Activated CD4-positive, alpha-beta T cell treated with anti-CD3 and anti-CD28 coated beads, Interleukin-2, amount 50 U/mL, for 16 hours (primary cell): ENCODE measurements at regions not wholly inside any gene's neighbourhood (a gene's known extent, or its start where the extent isn't known, plus 50 kb on each side); places are given as distances from the start of the nearest gene placed in this dataset.
"Not testable (repeated sequence)": the region's sequence is repeated elsewhere in the genome, so short reads cannot be mapped to it uniquely, and the experiment has no call there.

ENCODE experiments used
- DNase-seq: peaks from one replicate; pipeline ENCODE4 v3.0.0-alpha.2; 2020

GRCh38 chr12:38016602-38017001 lies 300.0 kb upstream of the ALG10B start:
- DNase-seq: no peak

DNA sequence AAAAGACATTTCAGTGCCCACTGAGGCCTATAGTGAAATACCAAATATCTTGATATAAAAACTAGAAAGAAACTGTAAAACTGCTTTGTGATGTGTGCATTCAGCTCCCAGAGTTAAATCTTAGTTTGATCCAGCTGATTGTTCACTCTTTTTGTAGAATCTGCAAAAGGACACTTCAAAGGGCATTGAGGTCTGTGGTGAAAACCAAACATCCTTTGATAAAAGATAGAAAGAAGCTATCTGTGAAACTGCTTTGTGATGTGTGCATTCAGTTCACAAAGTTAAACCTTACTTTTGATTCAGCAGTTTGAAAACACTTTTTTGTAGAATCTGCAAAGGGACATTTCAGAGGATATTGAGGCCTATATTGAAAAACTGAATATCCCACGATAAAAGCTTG lies 290.7 kb upstream of the ALG10B start:
- no peak for DNase-seq

GRCh38 chr12:38053113-38053512 lies 263.5 kb upstream of the ALG10B start:
- no peak for DNase-seq

GRCh38 chr12:38053655-38054464 lies 262.7 kb upstream of the ALG10B start:
- DNase-seq: no peak

DNA sequence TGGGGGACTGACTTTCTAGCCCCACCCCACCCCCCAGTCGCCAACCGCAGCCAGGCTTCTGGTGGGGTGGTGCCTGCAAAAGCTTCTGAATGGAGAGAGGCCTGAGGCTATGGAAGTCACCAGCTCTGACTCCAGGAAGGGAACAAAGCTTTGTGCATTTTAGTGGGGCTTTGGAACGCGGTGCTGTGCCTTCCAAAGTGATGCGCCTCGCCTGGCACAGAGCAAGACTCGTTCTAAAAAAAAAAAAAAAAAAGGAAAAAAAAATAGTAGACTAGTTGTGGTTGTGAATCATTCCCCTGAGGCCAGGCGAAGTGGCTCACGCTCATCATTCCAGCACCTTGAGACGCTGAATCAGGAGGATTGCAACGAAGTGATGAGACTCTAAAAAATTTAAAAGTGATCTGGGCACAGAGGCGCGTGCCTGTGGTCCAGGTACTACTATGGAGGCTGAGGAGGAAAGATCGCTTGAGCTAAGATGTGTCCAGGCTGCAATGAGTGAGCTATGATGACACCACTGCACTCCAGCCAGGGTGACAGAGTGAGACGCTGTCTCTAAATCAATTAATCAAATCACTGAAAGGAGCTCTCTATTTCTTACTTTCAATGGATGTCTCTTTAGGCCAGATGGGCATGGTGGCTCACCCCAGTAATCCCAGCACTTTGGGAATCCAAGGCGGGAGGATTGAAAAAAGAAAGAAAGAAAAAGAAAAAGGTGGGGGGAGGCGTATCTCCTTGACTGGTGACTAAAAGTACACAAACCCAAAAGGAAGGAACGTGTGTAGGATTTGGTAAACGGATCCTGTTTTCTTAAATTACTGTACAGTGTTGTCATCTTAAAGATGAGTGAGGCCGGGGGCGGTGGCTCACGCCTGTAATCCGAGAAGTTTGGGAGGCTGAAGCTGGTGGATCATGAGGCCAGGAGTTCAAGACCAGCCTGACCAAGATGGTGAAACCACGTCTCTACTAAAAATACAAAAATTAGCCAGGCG lies 259.6 kb upstream of the ALG10B start:
- no peak for DNase-seq

DNA sequence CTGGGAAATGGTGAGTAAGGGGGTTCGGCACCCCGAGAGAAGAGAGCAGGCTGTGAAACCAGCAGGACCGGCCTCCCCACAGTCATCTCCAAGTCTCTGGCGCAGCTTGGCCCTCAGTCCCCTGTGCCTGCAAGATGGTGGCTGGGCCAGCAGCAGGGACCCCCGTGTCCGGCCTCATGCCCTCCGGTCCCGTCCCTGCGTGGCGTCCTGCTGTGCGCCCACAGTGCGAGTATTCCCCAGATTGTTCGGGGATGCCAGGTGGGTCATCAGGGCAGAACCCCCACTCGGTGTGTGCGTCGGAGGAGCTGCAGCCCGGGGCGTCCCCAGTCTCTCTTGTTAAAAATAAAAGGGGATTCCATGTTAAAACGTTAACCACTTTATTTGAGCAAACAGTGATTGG lies 216.9 kb upstream of the ALG10B start:
- DNase-seq: no peak

GRCh38 chr12:38101753-38102152 lies 214.8 kb upstream of the ALG10B start:
- DNase-seq: no peak

- DNase-seq: no peak
These were observed 214.4 kb upstream of the ALG10B start for GRCh38 chr12:38102197-38102596.

GRCh38 chr12:38110026-38110699 lies 206.4 kb upstream of the ALG10B start:
- no peak for DNase-seq

GRCh38 chr12:38113991-38114390 lies 202.6 kb upstream of the ALG10B start:
- no peak for DNase-seq

DNA sequence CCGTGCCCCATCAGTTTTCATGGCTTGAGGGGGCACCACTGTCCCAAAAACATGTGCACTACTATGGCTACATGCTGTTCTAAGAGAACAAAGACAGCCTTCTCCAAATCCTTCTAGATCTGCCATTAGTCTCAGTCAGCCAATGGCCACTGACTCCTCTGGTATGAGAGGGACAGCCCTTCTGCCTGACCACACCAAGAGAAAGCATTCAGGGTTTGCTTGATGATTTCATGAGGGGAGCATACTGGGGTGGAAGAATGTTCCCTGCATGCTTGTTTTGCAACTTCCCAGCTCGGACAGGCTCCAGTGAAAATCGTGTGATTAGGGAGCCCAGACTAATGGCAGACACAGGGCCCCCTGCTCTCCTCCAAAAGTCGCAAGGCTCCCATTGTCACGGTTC lies 199.6 kb upstream of the ALG10B start:
- no peak for DNase-seq

DNA sequence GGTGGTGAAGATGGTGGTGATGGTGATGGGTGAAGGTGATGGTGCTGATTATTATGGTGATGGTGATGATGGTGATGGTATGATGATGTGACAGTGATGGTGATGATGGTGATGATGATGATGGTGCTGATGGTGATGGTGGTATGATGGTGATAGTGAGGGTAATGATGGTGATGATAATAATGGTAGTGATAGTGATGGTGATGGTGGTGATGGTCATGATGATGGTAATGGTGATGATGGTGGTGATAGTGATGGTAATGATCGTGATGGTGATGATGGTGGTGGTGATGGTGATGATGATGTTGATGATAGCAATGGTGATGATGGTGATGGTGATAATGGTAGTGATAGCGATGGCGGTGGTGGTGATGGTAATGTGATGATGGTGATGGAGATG lies 197.9 kb upstream of the ALG10B start:
- no peak for DNase-seq

GRCh38 chr12:38120438-38120837 lies 196.1 kb upstream of the ALG10B start:
- DNase-seq: no peak

- DNase-seq: not testable (repeated sequence)
These were observed 193.5 kb upstream of the ALG10B start for GRCh38 chr12:38123028-38123427.

DNA sequence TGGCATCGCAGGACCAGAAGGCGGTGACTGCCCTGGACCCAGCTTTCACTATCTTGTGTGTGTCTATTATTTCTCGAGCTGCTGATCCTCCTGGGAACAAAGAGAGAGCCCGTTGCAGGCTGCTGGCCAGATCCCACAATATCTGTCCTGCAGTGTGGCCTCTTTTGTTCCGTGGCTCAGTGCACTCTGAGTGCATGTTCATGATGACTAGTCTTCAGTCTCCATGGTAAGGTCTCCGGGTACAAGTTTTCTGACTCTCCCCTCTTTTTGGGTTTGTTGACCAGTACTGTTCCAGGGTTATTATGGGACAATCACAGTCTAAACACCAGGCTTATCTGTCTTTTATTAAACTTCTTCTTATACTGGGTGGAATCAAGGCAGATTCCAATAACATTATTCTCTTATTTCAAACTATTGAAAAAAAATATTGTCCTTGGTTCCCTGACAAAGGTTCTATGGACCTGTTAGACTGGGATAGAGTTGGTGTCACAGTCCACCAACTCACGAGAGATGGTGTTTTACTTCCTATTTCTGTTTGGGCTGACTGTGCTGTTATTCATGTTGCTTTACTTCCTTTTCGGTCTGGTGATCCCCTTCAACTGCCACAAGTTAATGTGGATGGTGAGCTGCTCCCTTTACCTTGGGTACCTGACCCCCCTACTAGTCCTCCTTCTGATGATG lies 192.9 kb upstream of the ALG10B start:
- no peak for DNase-seq

DNA sequence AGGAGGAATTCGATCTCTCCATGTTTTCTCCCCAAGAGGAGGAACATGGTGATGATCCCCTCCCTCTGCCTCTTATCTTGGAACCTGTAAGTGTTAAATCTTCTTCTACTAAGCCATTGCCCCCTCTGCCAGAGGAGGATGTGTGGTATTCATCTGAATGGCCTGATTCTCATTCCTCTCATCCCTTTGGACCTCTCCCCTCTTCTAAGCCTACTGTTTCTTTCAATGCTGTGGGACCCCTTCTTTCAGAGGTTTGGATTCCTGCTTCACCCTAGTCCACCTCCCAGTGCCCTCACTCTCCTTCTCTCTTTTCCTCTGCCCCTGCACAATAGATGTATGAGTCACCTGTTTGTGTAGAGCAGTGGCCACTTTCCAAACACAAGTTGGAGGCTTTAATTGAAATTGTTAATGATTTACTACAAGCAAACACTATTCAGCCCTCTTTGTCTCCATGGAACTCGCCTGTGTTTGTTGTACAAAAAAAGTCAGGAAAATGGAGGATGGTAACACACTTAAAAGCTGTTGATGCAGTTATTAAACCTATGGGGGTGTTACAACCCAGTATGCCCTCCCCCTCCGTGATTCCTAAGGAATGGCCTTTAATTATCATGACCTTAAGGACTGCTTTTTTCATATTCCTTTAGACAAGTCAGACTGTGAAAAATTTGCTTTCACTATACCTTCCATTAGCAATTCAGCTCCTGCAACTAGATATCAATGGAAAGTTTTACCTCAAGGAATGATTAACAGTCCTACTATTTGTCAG lies 192.1 kb upstream of the ALG10B start:
- DNase-seq: no peak

GRCh38 chr12:38132139-38132538 lies 184.4 kb upstream of the ALG10B start:
- no peak for DNase-seq

DNA sequence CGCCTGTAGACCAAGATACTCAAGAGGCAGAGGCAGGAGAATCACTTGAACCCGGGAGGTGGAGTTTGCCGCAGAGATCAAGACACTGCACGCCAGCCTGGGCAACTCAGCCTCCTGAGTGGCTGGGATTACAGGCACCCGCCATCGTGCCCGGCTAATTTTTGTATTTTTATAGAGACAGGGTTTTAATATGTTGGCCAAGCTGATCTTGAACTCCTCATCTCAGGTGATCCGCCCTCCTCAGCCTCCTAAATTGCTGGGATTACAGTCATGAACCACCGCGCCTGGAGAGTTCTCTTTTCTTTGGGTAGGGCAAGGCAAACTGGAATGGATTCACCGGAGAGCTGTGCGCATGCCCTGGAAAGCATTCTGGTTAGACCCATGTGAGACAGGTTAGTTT lies 179.3 kb upstream of the ALG10B start:
- no peak for DNase-seq

DNA sequence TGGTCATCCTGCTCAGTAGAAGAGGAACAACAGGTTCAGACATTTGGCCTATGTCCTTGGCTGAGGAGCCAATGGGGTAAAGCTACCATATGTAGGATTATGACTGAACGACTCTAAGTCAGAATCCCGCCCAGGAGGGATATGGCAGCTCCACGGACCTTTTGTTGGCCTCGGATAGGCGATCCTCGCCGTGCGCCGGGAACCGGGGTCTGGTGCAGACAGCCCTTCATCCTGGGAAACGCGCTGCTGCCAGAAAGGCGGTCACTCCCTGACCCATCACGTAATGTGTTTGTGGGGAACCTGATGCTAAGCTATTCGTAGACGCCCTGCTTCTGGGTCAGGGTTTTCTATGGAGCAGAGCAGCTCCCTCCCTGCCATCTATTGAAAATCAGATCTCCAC lies 178.9 kb upstream of the ALG10B start:
- no peak for DNase-seq

GRCh38 chr12:38138225-38139221 lies 178.1 kb upstream of the ALG10B start:
- peak; percentile 61 for DNase-seq

DNA sequence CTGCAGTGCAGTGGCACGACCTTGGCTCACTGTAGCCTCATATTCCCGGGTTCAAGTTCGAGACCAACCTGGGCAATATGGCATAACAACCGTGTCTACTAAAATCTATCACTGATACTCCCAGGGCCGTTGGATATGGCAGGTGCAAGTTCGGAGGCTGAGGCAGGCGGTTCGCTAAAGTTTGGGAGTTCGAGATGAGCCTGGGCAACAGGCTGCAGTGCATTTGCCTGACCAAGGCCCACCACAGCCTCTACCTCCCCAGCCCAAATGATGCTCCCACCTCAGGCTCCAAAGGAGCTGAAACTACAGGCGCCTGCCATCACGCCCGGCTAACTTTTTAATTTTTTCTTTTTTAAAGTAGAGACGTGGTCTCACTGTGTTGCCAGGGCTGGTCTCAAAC lies 177.1 kb upstream of the ALG10B start:
- no peak for DNase-seq
